HCEC 1CT (cell line): ENCODE measurements at regions not wholly inside any gene's neighbourhood (a gene's known extent, or its start where the extent isn't known, plus 50 kb on each side); places are given as distances from the start of the nearest gene placed in this dataset.
"Not testable (repeated sequence)": the region's sequence is repeated elsewhere in the genome, so short reads cannot be mapped to it uniquely, and the experiment has no call there.

ENCODE experiments used
- DNase-seq: peaks from one replicate; pipeline ENCODE4 v3.0.0-alpha.2; 2017

DNA sequence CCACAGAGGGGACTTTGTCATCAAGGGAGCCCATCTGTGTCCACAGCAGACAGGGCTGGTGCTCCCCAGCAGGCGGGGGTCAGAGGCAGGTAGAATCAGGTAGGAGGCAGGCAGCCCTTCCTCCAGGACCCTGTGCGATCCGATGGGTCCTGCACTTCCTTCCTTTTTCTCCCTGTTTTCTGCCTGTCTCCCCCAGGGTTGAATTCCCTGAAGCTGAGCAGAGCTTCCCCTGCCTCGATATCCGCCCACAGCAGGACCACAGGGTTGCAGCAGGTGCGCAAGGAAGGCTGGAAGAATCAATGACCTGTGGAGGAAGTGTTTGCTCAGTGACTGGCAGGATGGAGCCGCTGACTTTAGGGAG is 69.2 kb downstream of the MRPL36 start:
- DNase-seq = no peak

GRCh38 chr5:1729641-1730486 is 69.8 kb downstream of the MRPL36 start:
- DNase-seq = no peak

DNA sequence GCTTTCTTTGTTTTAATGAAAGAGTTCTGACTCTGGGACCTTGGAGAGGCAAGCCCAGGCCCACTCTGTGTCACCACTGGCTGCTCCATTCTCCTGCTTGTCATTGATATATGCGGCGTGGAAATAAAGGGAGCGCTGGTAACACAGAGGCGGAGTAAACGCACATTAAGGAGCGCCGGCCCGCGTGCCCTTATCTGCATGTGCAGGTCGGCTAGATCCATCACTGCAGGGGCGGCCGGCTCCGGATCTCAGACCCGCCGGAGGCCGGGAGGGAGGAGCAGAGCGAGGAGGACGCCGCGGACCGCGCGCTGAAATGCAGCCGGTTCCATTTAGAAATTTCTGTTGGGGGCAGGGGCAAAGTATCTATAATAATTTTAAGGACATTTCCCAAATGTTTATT is 70.8 kb downstream of the MRPL36 start:
- no peak for DNase-seq

DNA sequence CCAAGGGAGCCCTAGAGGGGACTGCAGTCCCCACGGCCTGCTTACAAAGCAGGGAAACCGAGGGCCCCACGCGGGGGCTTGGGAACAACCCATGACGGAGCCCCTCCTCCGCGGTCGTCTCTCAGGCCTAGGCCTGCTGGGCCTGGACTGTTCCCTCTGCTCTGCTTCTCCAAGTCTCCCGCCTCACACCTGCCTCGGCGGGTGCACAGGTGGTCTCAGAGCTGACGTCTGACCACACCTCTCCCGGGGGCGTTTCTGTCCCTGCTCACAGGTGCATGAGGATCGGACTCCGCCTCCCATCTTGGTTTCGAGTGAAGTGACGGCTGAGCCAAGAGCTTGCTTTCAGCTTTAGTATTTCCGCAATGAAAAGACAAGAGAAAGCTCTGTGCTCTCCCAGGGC is 72.1 kb downstream of the MRPL36 start:
- no peak for DNase-seq

DNA sequence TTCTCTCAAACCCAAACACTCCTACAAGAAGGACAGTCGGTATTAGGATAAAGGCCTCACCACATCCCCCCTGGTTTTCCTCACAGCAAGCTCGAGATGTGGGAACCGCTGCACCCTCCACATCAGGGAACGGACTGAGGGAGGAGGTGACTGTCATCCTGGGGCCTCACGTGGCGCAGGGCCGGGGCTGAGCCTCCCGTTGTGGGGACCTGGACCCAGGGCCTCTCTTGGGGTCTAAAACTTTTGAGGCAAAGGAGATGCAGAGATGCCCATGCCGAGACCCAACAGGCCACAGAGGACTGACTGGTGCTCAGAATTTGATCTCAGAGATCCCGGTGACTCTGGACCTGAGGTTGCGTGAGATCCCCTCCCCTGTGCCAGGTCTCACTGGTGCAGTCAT is 72.7 kb downstream of the MRPL36 start:
- no peak for DNase-seq

DNA sequence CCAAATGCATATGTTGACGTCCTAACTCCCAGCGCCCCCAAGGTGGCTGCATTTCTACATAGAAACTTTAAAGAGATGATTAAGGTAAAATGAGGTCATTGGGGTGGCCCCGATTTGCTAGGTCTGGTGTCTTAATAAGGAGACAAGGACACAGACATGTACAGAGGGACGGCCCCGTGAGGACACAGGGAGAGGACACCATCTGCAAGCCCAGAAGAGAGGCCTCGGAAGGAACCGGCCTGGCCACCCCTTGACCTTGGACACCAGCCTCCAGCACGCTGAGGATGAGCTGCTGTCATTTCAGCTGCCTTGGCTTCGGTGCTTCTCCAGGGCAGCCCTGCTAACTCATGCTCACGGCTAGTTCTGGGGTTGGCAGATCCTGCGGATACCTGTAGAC is 73.2 kb downstream of the MRPL36 start:
- no peak for DNase-seq

DNA sequence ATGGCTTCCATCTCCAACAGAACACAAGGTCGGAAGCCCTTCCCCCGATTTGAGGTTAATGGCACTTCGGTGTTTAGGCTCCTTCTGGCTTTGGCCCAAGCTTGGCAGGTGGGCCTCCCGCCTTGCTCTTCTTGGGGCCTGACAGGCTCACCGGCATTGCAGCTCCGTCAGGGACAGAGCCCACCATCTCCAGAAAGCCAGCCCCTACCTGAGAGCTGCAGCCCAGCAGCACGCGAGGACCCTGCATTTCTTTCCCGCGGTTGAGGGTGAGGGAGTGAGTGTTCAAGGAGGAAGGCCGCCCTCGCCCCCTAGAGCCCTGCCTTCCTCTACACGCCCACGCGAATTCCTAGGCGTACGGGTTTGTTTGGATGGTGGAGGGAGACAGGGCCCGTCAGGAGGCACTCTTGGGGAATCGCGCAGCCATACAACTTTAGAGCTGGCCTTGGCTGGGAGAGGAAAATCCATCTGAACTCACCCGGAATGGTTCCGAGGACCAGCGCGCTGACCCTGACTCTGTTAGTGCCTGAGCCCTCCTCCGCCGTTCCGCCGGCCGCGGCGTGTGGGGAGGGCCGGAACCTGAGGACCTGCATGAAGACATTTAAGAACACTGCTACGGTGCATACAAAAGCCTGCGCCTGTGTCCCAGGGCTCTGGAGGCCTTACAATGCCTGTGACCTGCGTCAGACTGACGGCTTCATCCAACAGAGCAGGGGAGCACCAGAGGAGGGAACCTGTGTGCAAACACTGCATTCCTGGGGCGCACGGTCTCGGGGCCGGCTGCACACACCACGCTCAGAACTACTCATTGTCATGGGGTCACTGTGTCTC is 73.8 kb downstream of the MRPL36 start:
- no peak for DNase-seq

DNA sequence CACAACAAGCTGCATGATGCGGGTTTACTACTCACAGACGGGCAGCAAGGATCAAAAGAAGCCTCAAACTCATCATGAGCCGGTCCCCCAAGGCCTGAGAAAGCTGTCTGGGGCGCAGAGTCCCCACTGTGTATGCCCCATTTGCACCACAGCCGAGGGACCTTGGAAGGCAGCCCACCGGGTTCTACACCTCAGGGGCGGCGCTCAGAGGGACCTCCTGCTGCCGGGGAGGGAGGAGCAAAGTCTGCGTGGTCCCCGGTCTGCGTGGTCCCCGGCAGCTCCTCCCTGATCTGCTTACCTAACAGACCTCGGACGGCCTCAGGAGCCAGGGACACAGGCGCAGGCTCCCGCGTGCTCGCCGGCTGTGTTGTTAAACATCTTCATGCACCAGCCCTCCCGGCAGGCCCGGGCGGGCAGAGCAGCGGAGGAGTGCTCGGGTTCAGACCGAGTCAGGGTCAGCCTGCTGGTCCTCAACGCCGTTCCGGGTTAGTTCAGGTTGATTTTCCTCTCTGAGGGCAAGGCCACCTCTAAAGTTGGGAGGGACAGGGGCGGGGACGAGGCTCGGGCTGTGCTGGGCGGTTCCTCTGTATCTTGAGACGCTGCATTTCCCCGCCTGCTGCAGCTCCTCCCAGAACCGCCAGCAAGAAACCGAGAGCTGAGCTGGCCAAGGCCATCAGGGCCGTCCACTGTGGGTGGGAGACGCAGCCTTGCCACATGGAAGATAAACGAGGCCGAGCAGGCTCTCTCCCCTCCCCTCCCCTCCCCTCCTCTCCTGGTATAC is 74.6 kb downstream of the MRPL36 start:
- no peak for DNase-seq

DNA sequence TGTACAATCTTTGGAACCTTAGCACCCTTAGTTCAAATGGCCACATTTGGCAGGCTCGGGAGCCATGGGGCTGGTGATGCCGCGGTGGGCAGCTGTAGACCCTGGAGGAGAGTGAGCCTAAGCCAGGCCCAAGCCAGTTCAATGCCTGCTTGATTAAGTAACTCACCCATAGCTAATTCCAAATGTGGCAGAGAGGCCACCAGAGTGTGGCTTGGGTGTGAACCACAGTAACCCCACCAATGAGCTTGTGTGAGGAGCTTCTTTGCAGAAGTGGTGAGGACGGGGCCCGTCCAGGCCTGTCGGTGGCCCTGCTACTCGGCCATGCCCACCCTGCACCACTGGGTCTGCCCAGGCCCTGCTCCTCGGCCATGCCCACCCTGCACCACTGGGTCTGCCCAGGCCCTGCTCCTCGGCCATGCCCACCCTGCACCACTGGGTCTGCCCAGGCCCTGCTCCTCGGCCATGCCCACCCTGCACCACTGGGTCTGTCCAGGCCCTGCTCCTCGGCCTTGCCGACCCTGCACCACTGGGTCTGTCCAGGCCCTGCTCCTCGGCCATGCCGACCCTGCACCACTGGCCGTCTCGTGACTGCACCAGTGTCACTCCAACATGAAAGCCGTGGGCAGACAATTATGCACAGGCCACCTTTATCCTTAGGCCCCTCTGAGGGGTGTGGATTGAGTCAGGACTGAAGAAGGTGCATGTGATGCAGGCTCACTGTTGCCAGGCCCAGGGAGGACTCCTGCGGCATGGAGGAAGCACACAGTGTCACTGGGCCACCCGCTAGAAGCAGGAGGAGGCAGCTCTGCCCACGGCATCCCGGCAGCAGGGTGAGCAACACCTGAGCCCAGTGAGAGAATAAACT is 75.4 kb downstream of the MRPL36 start:
- no peak for DNase-seq

DNA sequence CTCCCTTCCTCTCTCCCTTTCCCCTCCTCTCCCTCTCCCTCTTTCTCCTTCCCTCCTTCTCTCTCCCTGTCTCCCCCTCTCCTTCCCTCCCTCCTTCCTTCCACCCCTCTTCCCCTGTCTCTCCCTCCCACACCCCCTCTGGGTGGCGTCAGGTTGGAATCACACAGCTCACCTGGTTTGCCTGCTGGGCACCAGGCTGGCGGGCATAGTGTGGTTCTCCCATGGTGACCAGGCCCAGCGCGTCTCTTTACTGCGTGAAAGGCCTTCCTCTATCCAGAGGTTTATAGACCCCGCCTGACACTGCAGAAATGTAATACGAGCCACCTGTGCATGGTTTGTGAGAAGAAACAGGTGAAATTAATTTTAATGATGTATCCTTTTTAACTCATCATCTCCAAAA is 76.2 kb downstream of the MRPL36 start:
- no peak for DNase-seq

- no peak for DNase-seq
These were observed 76.8 kb downstream of the MRPL36 start for GRCh38 chr5:1722877-1723276.

GRCh38 chr5:1720396-1721110 is 79.1 kb downstream of the MRPL36 start:
- no peak for DNase-seq

DNA sequence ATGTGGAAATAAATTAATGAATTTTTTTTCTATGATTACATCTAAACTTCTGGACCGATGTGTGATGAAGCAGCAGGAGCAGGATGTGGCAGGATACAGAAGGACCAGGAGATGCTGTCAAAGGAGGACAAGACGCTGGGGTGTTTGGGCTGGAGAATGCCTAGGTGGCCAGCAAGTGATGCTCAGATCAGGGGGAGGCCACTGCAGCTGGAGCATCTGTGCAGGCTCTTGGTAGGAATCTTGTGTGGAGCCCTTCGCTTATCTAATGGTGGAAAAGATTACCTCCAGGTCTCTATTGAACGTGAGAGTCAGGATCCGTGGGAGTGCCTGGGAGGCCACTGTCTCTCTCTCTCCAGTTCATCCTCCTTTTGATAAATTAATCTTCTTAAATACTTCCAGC is 79.8 kb downstream of the MRPL36 start:
- DNase-seq = no peak

DNA sequence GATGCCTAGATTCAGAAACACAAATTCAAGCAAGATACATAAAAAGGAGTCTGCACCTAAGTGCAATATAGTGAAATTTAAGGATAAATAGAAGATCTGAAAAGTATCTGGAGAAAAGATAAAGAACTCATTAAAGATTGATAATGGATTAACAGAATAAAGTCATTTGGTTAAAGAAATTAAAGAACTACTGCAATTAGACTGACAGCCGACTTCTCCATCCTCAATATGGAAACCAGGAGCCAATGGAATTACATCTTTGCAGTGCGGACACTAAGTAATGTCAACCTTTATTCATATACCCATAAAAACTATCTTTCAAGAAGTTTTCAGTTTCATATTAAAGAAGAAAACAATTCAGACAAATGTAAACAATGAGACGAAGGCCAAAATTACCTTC is 81.0 kb downstream of the MRPL36 start:
- no peak for DNase-seq

GRCh38 chr5:1710091-1710490 is 89.5 kb downstream of the MRPL36 start:
- not testable (repeated sequence) for DNase-seq

GRCh38 chr5:1709171-1709803 is 90.3 kb downstream of the MRPL36 start:
- DNase-seq = no peak

- no peak for DNase-seq
These were observed 91.0 kb downstream of the MRPL36 start for GRCh38 chr5:1708592-1709141.

GRCh38 chr5:1707467-1707866 is 92.2 kb downstream of the MRPL36 start:
- DNase-seq = no peak

- no peak for DNase-seq
These were observed 93.2 kb downstream of the MRPL36 start for GRCh38 chr5:1706428-1706827.

DNA sequence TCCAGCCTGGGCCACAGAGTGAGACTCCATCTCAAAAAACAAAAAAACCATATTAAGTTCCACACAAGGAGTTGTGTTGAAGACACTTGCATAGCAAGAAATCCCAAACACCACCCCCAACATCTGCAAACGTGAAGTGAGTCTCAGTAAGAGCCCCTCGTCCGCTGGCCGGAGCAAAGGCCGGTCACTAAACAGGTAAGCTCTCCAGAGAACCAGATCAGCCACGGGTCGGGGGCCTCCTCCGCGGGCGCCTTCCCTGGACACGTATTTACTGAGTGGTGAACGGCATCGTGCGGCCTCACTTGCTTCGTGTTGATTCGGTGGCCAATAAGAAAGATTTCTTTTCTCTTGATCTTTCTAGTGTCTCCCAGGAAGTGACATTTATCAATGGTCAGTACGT is 93.6 kb downstream of the MRPL36 start:
- no peak for DNase-seq

DNA sequence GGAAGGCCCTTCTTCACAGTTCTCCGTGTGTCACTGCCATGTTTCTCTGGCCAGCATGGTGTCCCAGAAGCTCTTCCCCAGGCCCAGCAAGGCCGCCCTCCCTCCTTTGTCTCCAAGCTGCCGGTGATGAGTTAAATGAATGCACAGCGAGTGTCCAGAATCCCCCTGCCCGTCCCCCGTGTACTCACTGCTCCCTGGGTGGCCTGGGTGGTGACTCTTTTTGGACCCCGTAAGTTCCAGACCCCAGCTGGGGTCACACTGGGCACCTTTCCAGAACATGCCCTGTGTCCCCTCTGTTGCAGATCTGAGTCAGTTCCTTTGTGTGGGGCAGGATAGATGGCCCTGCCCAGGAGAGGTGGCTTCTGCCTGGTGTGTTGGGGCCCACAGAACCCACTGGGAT is 95.0 kb downstream of the MRPL36 start:
- DNase-seq = no peak
